ENCODE measurements at regions not wholly inside any gene's neighbourhood (a gene's known extent, or its start where the extent isn't known, plus 50 kb on each side); places are given as distances from the start of the nearest gene placed in this dataset.
"Not testable (repeated sequence)": the region's sequence is repeated elsewhere in the genome, so short reads cannot be mapped to it uniquely, and the experiment has no call there.

DNA sequence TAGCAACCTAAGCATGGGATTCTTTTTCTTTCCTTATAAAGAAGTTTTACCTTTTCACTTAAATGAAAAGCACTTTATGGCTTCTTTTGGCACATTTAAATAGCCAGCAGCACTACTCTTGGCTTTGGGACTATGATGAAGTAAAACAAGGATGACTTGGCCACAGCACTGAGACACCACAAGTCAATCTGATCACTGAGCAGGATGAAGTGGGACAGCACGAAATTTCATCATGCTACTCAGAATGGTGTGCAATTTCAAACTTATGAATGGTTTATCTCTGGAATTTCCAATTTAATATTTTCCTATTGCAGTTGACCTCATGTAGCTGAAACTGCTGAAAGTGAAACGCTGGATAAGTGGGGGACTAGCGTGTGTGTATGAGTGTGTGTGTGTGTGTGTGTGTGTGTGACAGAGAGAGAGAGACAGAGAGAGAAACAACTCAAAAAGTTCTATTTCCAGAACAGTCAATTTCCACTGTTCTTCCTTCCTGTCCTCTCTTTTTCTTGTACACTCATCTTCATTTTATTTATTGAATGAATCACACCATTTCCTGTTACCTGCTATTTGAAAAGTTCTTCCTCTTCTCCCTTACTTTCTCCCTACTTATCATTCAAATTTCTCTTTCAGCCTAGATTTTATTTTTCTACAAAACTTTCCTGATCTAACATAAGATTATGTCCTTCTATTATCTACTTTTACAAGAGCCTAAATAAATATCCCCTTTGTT, 414.2 kb upstream of the MIR17HG start:
- no peak for DNase-seq (ENCODE audit: low read depth, low spot score)
- H3K4me3 ChIP-seq (ENCODE audit: low read depth, low read length), result no peak overlapping the region
- CTCF ChIA-PET, result no interaction called here
- POLR2A ChIA-PET, result no interaction called here
- no peaks in the 10 kb centered on the region for H3K27me3 ChIP-seq (ENCODE audit: control insufficient read depth, insufficient read depth, low read length)
- H3K27ac ChIP-seq (ENCODE audit: low read depth, low read length), result no peak overlapping the region
- H3K9me3 ChIP-seq (ENCODE audit: control insufficient read depth, insufficient read depth, low read length), result no peaks in the 10 kb centered on the region
- TF ChIP-seq, protein P1, sequence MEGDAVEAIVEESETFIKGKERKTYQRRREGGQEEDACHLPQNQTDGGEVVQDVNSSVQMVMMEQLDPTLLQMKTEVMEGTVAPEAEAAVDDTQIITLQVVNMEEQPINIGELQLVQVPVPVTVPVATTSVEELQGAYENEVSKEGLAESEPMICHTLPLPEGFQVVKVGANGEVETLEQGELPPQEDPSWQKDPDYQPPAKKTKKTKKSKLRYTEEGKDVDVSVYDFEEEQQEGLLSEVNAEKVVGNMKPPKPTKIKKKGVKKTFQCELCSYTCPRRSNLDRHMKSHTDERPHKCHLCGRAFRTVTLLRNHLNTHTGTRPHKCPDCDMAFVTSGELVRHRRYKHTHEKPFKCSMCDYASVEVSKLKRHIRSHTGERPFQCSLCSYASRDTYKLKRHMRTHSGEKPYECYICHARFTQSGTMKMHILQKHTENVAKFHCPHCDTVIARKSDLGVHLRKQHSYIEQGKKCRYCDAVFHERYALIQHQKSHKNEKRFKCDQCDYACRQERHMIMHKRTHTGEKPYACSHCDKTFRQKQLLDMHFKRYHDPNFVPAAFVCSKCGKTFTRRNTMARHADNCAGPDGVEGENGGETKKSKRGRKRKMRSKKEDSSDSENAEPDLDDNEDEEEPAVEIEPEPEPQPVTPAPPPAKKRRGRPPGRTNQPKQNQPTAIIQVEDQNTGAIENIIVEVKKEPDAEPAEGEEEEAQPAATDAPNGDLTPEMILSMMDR (IDR thresholded peaks at IDR 0.05; ENCODE audit: low read depth, low read length), result no peak

DNA sequence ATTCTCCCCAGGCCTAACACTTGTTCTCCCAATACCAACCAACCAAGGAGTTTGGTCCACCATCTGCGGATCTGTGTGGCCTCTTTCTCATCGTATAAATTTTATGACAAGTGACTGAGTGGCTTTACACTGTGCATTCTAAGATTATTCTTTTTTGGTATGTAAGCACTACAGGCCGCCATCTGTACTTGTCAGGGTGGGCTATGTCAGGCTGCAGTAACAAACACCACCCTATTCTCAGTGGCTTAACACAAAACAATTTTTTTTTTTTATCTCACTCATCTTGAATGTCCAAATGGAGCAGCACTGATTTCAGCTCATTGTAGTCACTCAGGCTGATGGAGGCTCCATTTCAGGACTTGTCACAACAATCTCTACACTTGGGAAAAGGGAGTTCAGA, 412.7 kb upstream of the MIR17HG start:
- Histone ChIP-seq H3K9me3 (ENCODE audit: control insufficient read depth, insufficient read depth, low read length) (no peaks in the 10 kb centered on the region), H3K27ac (ENCODE audit: low read depth, low read length) (no peak overlapping the region), H3K27me3 (ENCODE audit: control insufficient read depth, insufficient read depth, low read length) (no peaks in the 10 kb centered on the region), H3K4me3 (ENCODE audit: low read depth, low read length) (no peak overlapping the region)
- POLR2A ChIA-PET, result no interaction called here
- TF ChIP-seq, protein P1 (IDR thresholded peaks at IDR 0.05; ENCODE audit: low read depth, low read length), result no peak
- CTCF ChIA-PET, result no interaction called here
- no peak for DNase-seq (ENCODE audit: low read depth, low spot score)

DNA sequence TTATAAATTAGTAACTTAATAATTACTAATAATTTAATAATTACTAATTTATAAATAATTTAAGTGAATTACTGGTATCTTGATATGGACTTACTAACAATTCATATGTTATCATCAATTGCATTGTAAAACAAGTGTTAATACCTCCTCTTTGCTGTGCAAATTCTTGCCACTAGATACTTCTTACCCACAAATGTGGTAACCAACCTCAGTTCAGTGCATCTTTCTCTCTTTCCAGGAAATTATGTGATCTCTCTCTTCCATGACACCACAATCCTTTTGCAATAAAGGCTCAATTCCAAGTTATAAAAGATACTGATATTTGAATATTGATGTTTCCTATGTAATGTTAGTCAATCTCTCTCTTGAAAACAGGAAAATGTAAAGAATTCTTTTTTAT, 408.6 kb upstream of the MIR17HG start:
- Histone ChIP-seq H3K9me3 (ENCODE audit: control insufficient read depth, insufficient read depth, low read length) (no peaks in the 10 kb centered on the region), H3K27ac (ENCODE audit: low read depth, low read length) (no peak overlapping the region), H3K27me3 (ENCODE audit: control insufficient read depth, insufficient read depth, low read length) (no peaks in the 10 kb centered on the region), H3K4me3 (ENCODE audit: low read depth, low read length) (no peak overlapping the region)
- ChIA-PET POLR2A (no interaction called here), CTCF (no interaction called here)
- TF ChIP-seq, protein P1 (IDR thresholded peaks at IDR 0.05; ENCODE audit: low read depth, low read length), result no peak
- DNase-seq (ENCODE audit: low read depth, low spot score), result no peak

DNA sequence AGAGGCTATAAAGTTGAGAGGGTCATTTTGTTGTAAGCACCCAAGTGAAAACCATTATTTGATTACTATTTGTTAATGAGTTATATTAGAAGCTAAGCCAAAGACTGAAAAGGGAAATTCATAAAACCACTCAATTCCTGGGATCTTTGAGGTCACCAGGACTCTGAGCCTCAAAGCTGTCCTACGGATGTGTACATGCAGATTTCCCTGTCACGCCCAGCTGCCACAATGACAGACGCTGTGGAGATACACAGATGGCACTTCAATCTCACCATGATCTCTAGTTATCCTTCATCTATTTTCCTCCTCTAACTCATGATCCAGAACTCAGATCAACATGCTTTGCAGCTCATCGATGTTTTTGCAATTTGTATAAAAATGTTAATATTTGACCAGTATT, 403.5 kb upstream of the MIR17HG start:
- ChIA-PET POLR2A (no interaction called here), CTCF (no interaction called here)
- Histone ChIP-seq H3K4me3 (ENCODE audit: low read depth, low read length) (no peak overlapping the region), H3K9me3 (ENCODE audit: control insufficient read depth, insufficient read depth, low read length) (no peaks in the 10 kb centered on the region), H3K27ac (ENCODE audit: low read depth, low read length) (no peak overlapping the region), H3K27me3 (ENCODE audit: control insufficient read depth, insufficient read depth, low read length) (no peaks in the 10 kb centered on the region)
- no peak for DNase-seq (ENCODE audit: low read depth, low spot score)
- TF ChIP-seq, protein P1 (IDR thresholded peaks at IDR 0.05; ENCODE audit: low read depth, low read length), result no peak

DNA sequence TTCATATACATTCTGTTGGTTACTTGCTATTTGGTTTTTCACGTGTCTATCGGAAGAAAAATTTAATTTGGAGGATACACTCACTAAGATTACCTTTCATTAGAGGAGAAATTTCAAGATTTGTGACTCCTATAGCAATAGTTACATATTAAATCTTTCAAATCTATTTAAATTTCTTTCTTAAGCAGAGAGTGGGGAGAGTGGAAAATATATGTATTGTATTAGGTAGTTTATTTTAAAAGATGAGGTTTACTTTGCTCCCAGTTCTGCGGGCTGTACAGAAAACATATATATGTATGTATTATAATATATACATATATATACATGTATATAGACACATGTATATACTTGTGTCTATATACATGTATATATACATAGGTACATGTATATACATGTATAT, 402.3 kb upstream of the MIR17HG start:
- H3K27ac ChIP-seq (ENCODE audit: low read depth, low read length); CTCF ChIA-PET; H3K4me3 ChIP-seq (ENCODE audit: low read depth, low read length); DNase-seq (ENCODE audit: low read depth, low spot score); H3K27me3 ChIP-seq (ENCODE audit: control insufficient read depth, insufficient read depth, low read length); POLR2A ChIA-PET; H3K9me3 ChIP-seq (ENCODE audit: control insufficient read depth, insufficient read depth, low read length): not testable (repeated sequence)

DNA sequence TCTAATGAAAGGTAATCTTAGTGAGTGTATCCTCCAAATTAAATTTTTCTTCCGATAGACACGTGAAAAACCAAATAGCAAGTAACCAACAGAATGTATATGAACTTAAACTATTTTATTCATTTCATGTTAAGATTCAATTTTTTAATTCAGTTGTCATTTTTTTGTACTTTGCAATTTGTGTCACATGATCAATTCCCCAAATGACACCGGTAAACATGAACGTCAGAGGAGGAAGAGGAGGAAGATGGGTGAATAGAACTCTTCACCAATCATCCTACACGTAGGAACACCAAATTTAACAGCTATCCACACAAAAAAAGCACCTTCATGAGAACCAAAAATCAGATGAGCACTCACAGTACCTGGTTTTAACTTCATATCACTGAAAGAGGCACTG, 401.4 kb upstream of the MIR17HG start:
- H3K27ac ChIP-seq (ENCODE audit: low read depth, low read length); DNase-seq (ENCODE audit: low read depth, low spot score); H3K4me3 ChIP-seq (ENCODE audit: low read depth, low read length); H3K9me3 ChIP-seq (ENCODE audit: control insufficient read depth, insufficient read depth, low read length); POLR2A ChIA-PET; CTCF ChIA-PET; H3K27me3 ChIP-seq (ENCODE audit: control insufficient read depth, insufficient read depth, low read length): not testable (repeated sequence)

Data from AG04450 (cell line).